ENCODE measurements at regions not wholly inside any gene's neighbourhood (a gene's known extent, or its start where the extent isn't known, plus 50 kb on each side); places are given as distances from the start of the nearest gene placed in this dataset.

DNA sequence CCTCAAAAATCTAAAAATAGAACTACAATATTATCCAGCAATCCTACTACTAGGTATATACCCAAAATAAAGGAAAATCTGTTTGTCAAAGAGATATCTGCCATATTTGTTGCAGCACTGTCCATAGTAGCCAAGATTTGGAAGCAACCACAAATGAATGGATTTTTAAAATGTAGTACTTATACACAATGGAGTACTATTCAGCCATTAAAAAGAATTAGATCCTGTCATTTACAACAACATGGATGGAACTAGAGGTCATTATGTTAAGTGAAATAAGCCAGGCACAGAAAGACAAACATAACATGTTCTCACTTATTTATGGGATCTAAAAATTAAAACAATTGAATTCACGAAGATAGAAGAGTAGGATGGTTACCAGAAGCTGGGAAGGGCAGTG lies 135.7 kb upstream of the CCDC28A start:
- TF ChIP-seq EZH2phosphoT487 (IDR thresholded peaks at IDR 0.05; ENCODE audit: insufficient read depth, low read depth) (no peak), EZH2 (IDR thresholded peaks at IDR 0.05; ENCODE audit: insufficient read depth, poor library complexity, severe bottlenecking) (no peak)
